ENCODE measurements at regions not wholly inside any gene's neighbourhood (a gene's known extent, or its start where the extent isn't known, plus 50 kb on each side); places are given as distances from the start of the nearest gene placed in this dataset.

GRCh38 chr5:10914741-10915480, 153.9 kb upstream of the DAP start:
- no peaks in the 10 kb centered on the region for H4K20me1 ChIP-seq (ENCODE audit: control insufficient read depth, insufficient read depth, low read length, poor library complexity, severe bottlenecking)
- H3K79me2 ChIP-seq (ENCODE audit: control insufficient read depth, insufficient read depth, low read length): no peaks in the 10 kb centered on the region
- intact Hi-C loops (cut with micrococcal nuclease): no loop called here
- ChIA-PET POLR2A (no interaction called here), CTCF (no interaction called here)
- Mint-ChIP-seq H3K27ac (no peak overlapping the region), H3K4me3 (no peak overlapping the region), H3K9me3 (ENCODE audit: insufficient read depth) (no peaks in the 10 kb centered on the region), H3K27me3 (peaks cover 17% of the 10 kb centered on the region), H3K4me1 (no peaks in the 10 kb centered on the region)
- H3K9me3 ChIP-seq (ENCODE audit: control extremely low read depth in 1 of 3, control insufficient read depth in 2 of 3, insufficient read depth in 1 of 3, low read length in 2 of 3): no peaks in the 10 kb centered on the region
- no peaks in the 10 kb centered on the region for H3K4me1 ChIP-seq (ENCODE audit: control insufficient read depth in 2 of 2, insufficient read depth in 2 of 2, low read length in 2 of 2)
- H3K4me2 ChIP-seq (replicated peaks; ENCODE audit: low read depth, low read length, poor library complexity, severe bottlenecking): no peak overlapping the region
- no peak overlapping the region for H3K27ac ChIP-seq (ENCODE audit: low read length in 2 of 2)
- no peak for ATAC-seq (ENCODE audit: low read depth)
- no peak for DNase-seq
- WGBS (ENCODE audit: insufficient coverage): 84% methylated on average over 5 of the region's 9 CpGs
- H3K4me3 ChIP-seq (ENCODE audit: control extremely low read depth in 1 of 5, extremely low read depth in 1 of 5, insufficient read depth in 1 of 5, low read depth in 2 of 5, low read length in 4 of 5): no peak overlapping the region
- no peaks in the 10 kb centered on the region for H3K36me3 ChIP-seq (replicated peaks in 1 of 2; ENCODE audit: control extremely low read depth in 1 of 2, control insufficient read depth in 1 of 2, extremely low read depth in 1 of 2, insufficient read depth in 2 of 2, low read length in 1 of 2)
- TF ChIP-seq EZH2 (IDR thresholded peaks at IDR 0.05; ENCODE audit: borderline replicate concordance, insufficient read depth, low read depth, low read length, poor library complexity, severe bottlenecking): no peak
- no peak for TF ChIP-seq CTCF (IDR thresholded peaks at IDR 0.05)
- no peak overlapping the region for H3K9ac ChIP-seq (ENCODE audit: low read length)
- no peak overlapping the region for H2AFZ ChIP-seq (ENCODE audit: insufficient read depth, low read depth, low read length, poor library complexity, severe bottlenecking)
- H3K27me3 ChIP-seq (replicated peaks in 1 of 4; ENCODE audit: control extremely low read depth in 1 of 4, control insufficient read depth in 3 of 4, insufficient read depth in 4 of 4, low read length in 3 of 4): peaks cover 0 to 5% (median 2%) of the 10 kb centered on the region in 4 experiments

GRCh38 chr5:10913841-10914240, 152.8 kb upstream of the DAP start:
- Mint-ChIP-seq H3K27me3 (peaks cover 17% of the 10 kb centered on the region), H3K27ac (no peak overlapping the region), H3K4me1 (no peaks in the 10 kb centered on the region), H3K4me3 (no peak overlapping the region), H3K9me3 (ENCODE audit: insufficient read depth) (no peaks in the 10 kb centered on the region)
- ChIA-PET CTCF (no interaction called here), POLR2A (no interaction called here)
- 3% methylated on average over 5 of the region's 5 CpGs for WGBS (ENCODE audit: insufficient coverage)
- Histone ChIP-seq H4K20me1 (ENCODE audit: control insufficient read depth, insufficient read depth, low read length, poor library complexity, severe bottlenecking) (no peaks in the 10 kb centered on the region), H3K4me1 (ENCODE audit: control insufficient read depth in 2 of 2, insufficient read depth in 2 of 2, low read length in 2 of 2) (no peaks in the 10 kb centered on the region), H3K27me3 (replicated peaks in 1 of 4; ENCODE audit: control extremely low read depth in 1 of 4, control insufficient read depth in 3 of 4, insufficient read depth in 4 of 4, low read length in 3 of 4) (peaks cover 0 to 5% (median 2%) of the 10 kb centered on the region in 4 experiments), H3K4me2 (replicated peaks; ENCODE audit: low read depth, low read length, poor library complexity, severe bottlenecking) (no peak overlapping the region), H3K9me3 (ENCODE audit: control extremely low read depth in 1 of 3, control insufficient read depth in 2 of 3, insufficient read depth in 1 of 3, low read length in 2 of 3) (no peaks in the 10 kb centered on the region), H3K36me3 (replicated peaks in 1 of 2; ENCODE audit: control extremely low read depth in 1 of 2, control insufficient read depth in 1 of 2, extremely low read depth in 1 of 2, insufficient read depth in 2 of 2, low read length in 1 of 2) (no peaks in the 10 kb centered on the region), H2AFZ (ENCODE audit: insufficient read depth, low read depth, low read length, poor library complexity, severe bottlenecking) (no peak overlapping the region), H3K79me2 (ENCODE audit: control insufficient read depth, insufficient read depth, low read length) (no peaks in the 10 kb centered on the region), H3K9ac (ENCODE audit: low read length) (no peak overlapping the region), H3K27ac (ENCODE audit: low read length in 2 of 2) (no peak overlapping the region), H3K4me3 (ENCODE audit: control extremely low read depth in 1 of 5, extremely low read depth in 1 of 5, insufficient read depth in 1 of 5, low read depth in 2 of 5, low read length in 4 of 5) (no peak overlapping the region)
- ATAC-seq (ENCODE audit: low read depth) (no peak), DNase-seq (no peak)
- TF ChIP-seq EZH2 (IDR thresholded peaks at IDR 0.05; ENCODE audit: borderline replicate concordance, insufficient read depth, low read depth, low read length, poor library complexity, severe bottlenecking) (no peak), CTCF (IDR thresholded peaks at IDR 0.05) (no peak)
- intact Hi-C loops (cut with micrococcal nuclease): no loop called here
